ENCODE measurements at regions not wholly inside any gene's neighbourhood (a gene's known extent, or its start where the extent isn't known, plus 50 kb on each side); places are given as distances from the start of the nearest gene placed in this dataset.
"Not testable (repeated sequence)": the region's sequence is repeated elsewhere in the genome, so short reads cannot be mapped to it uniquely, and the experiment has no call there.

GRCh38 chr9:86624630-86625029, 270.4 kb upstream of the TUT7 start:
- TF ChIP-seq, protein P1, sequence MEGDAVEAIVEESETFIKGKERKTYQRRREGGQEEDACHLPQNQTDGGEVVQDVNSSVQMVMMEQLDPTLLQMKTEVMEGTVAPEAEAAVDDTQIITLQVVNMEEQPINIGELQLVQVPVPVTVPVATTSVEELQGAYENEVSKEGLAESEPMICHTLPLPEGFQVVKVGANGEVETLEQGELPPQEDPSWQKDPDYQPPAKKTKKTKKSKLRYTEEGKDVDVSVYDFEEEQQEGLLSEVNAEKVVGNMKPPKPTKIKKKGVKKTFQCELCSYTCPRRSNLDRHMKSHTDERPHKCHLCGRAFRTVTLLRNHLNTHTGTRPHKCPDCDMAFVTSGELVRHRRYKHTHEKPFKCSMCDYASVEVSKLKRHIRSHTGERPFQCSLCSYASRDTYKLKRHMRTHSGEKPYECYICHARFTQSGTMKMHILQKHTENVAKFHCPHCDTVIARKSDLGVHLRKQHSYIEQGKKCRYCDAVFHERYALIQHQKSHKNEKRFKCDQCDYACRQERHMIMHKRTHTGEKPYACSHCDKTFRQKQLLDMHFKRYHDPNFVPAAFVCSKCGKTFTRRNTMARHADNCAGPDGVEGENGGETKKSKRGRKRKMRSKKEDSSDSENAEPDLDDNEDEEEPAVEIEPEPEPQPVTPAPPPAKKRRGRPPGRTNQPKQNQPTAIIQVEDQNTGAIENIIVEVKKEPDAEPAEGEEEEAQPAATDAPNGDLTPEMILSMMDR (conservative IDR thresholded peaks at IDR 0.05), result no peak
- TF ChIP-seq EZH2 (IDR thresholded peaks at IDR 0.05; ENCODE audit: low read depth), result no peak
- Histone ChIP-seq H3K4me1 (replicated peaks; ENCODE audit: insufficient read depth) (no peaks in the 10 kb centered on the region), H3K4me2 (no peak overlapping the region), H3F3A (ENCODE audit: insufficient read depth, low read depth) (no peaks in the 10 kb centered on the region), H2AFZ (no peak overlapping the region), H3K9me3 (ENCODE audit: insufficient read depth, low read depth) (no peaks in the 10 kb centered on the region), H3K36me3 (ENCODE audit: low read depth) (no peaks in the 10 kb centered on the region), H4K20me1 (ENCODE audit: insufficient read depth) (no peaks in the 10 kb centered on the region), H3K4me3 (no peak overlapping the region), H3K27ac (no peak overlapping the region), H3K79me2 (ENCODE audit: low read depth) (no peaks in the 10 kb centered on the region), H3K9me2 (ENCODE audit: insufficient read depth) (no peaks in the 10 kb centered on the region), H3K27me3 (ENCODE audit: insufficient read depth, low read depth) (no peaks in the 10 kb centered on the region)
- CTCF ChIA-PET, result no interaction called here
- POLR2A ChIA-PET (ENCODE audit: unreplicated experiment), result no interaction called here
- DNase-seq, result no peak
- BruUV-seq (replicated peaks), result no TSS peak
- intact Hi-C loops (cut with micrococcal nuclease; ENCODE audit: unreplicated experiment), result loop anchor here (10.0 kb wide), 1 partner anchor 170 kb away; no protein-coding TSS in a partner anchor

DNA sequence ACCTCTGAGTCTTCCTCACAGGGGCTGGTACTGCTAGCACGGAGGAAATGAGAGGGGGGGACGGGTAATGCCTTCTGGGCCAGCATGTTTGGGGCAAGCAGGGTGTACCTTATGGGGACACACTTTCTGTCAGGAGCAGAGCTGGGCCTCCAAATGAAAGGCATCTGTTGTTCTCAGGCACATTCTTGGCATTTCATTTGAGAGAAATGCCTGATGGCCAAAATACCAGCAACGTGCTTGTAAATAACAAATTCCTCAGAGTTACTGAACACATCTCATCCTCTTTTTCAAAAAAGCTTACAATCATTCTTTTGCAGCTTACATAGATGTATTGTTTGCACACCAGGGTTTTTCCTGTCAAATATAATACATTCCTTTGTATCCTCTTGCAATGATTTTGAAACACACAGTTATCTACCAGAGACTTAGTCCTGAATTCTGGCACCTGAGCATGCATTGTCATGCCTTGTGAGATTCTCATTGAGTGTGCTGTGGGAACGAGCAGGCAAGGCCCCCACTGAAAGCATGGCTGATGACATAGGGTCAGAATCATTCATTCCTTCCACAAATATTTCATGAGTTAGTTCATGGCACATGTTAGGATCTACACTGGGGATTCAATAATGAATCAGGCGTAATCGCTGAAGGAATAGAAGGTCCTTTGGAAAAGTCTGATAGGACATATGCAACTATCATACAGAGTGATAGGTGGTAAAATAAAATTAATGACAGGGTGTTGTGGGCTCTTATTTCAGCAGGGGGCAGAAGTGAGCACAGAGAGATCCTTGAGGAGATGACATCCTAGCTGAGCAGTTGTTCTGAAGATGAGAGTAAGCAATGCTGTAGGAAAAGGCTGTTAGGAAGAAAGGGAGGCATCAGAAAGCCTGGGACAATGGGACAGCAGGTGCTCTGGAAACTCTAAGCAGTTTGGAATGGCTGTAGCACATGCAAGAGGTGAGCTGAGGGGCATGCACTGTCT, 260.9 kb upstream of the TUT7 start:
- H2AFZ ChIP-seq, result no peak overlapping the region
- no peaks in the 10 kb centered on the region for H3K9me3 ChIP-seq (ENCODE audit: insufficient read depth, low read depth)
- TF ChIP-seq, protein P1 (conservative IDR thresholded peaks at IDR 0.05), result peak; percentile 77
- no peak for TF ChIP-seq EZH2 (IDR thresholded peaks at IDR 0.05; ENCODE audit: low read depth)
- DNase-seq, result peak in 1 of 2 experiments; percentile 66
- no peaks in the 10 kb centered on the region for H3K27me3 ChIP-seq (ENCODE audit: insufficient read depth, low read depth)
- H3F3A ChIP-seq (ENCODE audit: insufficient read depth, low read depth), result no peaks in the 10 kb centered on the region
- no peak overlapping the region for H3K27ac ChIP-seq
- H3K36me3 ChIP-seq (ENCODE audit: low read depth), result no peaks in the 10 kb centered on the region
- H3K4me2 ChIP-seq, result no peak overlapping the region
- H4K20me1 ChIP-seq (ENCODE audit: insufficient read depth), result no peaks in the 10 kb centered on the region
- no TSS peak for BruUV-seq (replicated peaks)
- H3K79me2 ChIP-seq (ENCODE audit: low read depth), result no peaks in the 10 kb centered on the region
- H3K9me2 ChIP-seq (ENCODE audit: insufficient read depth), result no peaks in the 10 kb centered on the region
- no peak overlapping the region for H3K4me3 ChIP-seq
- no peaks in the 10 kb centered on the region for H3K4me1 ChIP-seq (replicated peaks; ENCODE audit: insufficient read depth)
- intact Hi-C loops (cut with micrococcal nuclease; ENCODE audit: unreplicated experiment), result no loop called here
- CTCF ChIA-PET, result no interaction called here
- POLR2A ChIA-PET (ENCODE audit: unreplicated experiment), result no interaction called here

- Histone ChIP-seq H3K9me2 (ENCODE audit: insufficient read depth) (no peaks in the 10 kb centered on the region), H3K4me2 (no peak overlapping the region), H3F3A (ENCODE audit: insufficient read depth, low read depth) (no peaks in the 10 kb centered on the region), H3K36me3 (ENCODE audit: low read depth) (no peaks in the 10 kb centered on the region), H4K20me1 (ENCODE audit: insufficient read depth) (no peaks in the 10 kb centered on the region), H3K9me3 (ENCODE audit: insufficient read depth, low read depth) (no peaks in the 10 kb centered on the region), H3K79me2 (ENCODE audit: low read depth) (no peaks in the 10 kb centered on the region), H2AFZ (no peak overlapping the region), H3K4me3 (no peak overlapping the region), H3K27me3 (ENCODE audit: insufficient read depth, low read depth) (no peaks in the 10 kb centered on the region), H3K27ac (no peak overlapping the region), H3K4me1 (replicated peaks; ENCODE audit: insufficient read depth) (no peaks in the 10 kb centered on the region)
- CTCF ChIA-PET, result no interaction called here
- POLR2A ChIA-PET (ENCODE audit: unreplicated experiment), result no interaction called here
- TF ChIP-seq, protein P1 (conservative IDR thresholded peaks at IDR 0.05), result no peak
- TF ChIP-seq EZH2 (IDR thresholded peaks at IDR 0.05; ENCODE audit: low read depth), result no peak
- intact Hi-C loops (cut with micrococcal nuclease; ENCODE audit: unreplicated experiment), result no loop called here
- DNase-seq, result no peak
- BruUV-seq (replicated peaks), result no TSS peak
Observed at GRCh38 chr9:86613943-86614342, 259.7 kb upstream of the TUT7 start.

DNA sequence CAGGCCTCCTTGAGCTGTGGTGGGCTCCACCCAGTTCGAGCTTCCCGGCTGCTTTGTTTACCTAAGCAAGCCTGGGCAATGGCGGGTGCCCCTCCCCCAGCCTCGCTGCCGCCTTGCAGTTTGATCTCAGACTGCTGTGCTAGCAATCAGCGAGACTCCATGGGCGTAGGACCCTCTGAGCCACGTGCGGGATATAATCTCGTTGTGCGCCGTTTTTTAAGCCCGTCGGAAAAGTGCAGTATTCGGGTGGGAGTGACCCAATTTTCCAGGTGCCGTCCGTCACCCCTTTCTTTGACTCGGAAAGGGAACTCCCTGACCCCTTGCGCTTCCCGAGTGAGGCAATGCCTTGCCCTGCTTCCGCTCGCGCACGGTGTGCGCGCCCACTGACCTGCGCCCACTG, 257.3 kb upstream of the TUT7 start:
- H3K27me3 ChIP-seq (ENCODE audit: insufficient read depth, low read depth), result not testable (repeated sequence)

More for the DNA sequence above, 257.3 kb upstream of the TUT7 start:
- BruUV-seq (replicated peaks); H3F3A ChIP-seq (ENCODE audit: insufficient read depth, low read depth); H3K9me3 ChIP-seq (ENCODE audit: insufficient read depth, low read depth); H2AFZ ChIP-seq; DNase-seq; H3K36me3 ChIP-seq (ENCODE audit: low read depth); H3K4me1 ChIP-seq (replicated peaks; ENCODE audit: insufficient read depth); POLR2A ChIA-PET (ENCODE audit: unreplicated experiment); H3K4me3 ChIP-seq; H3K79me2 ChIP-seq (ENCODE audit: low read depth); H3K27ac ChIP-seq; intact Hi-C loops (cut with micrococcal nuclease; ENCODE audit: unreplicated experiment); H4K20me1 ChIP-seq (ENCODE audit: insufficient read depth); CTCF ChIA-PET; H3K4me2 ChIP-seq; H3K9me2 ChIP-seq (ENCODE audit: insufficient read depth): not testable (repeated sequence)

Data from PC-9 (cell line).